HFF-Myc (cell line): ENCODE measurements at regions not wholly inside any gene's neighbourhood (a gene's known extent, or its start where the extent isn't known, plus 50 kb on each side); places are given as distances from the start of the nearest gene placed in this dataset.
"Not testable (repeated sequence)": the region's sequence is repeated elsewhere in the genome, so short reads cannot be mapped to it uniquely, and the experiment has no call there.

ENCODE experiments used
- DNase-seq: peaks from one replicate; pipeline ENCODE4 v3.0.0-alpha.2; 2011; ENCODE audit warnings: low read depth; ENCODE audit errors: extremely low read depth
- H3K4me3 ChIP-seq: replicated peaks from 2 replicates; pipeline ENCODE4 v1.5.1; 2011; ENCODE audit warnings: low read depth, mild to moderate bottlenecking, control low read depth, low read length
- CTCF ChIP-seq: IDR thresholded peaks from 2 replicates; pipeline ENCODE4 v1.5.1; 2012; ENCODE audit warnings: mild to moderate bottlenecking, low read depth, low read length, control low read depth; ENCODE audit errors: missing control alignments

DNA sequence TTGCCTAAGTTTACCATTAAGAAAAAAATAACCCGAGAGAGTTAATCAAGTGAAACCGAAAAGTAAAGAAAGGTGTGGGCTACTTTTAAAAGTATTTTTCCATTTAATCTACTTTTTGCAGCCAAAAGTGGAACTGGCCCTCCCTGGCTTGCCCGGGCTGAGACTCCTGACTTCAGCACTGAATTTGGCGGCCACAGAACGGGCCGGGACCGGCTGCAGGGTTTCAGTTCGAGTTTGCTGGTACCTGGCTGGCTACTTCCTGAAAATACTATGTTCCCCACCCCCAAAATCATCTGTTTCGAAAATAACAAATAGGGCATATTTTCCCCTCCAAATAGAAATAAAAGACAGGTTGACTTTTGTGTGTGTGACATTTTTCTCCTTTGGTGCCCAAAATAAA lies 173.4 kb upstream of the EXOC2 start:
- H3K4me3 ChIP-seq: no peak overlapping the region
- no peak for TF ChIP-seq CTCF
- DNase-seq: no peak

- no peak for DNase-seq
- H3K4me3 ChIP-seq: no peak overlapping the region
- no peak for TF ChIP-seq CTCF
These were observed 172.9 kb upstream of the EXOC2 start for GRCh38 chr6:865846-866245.

GRCh38 chr6:863831-864230 lies 170.9 kb upstream of the EXOC2 start:
- no peak overlapping the region for H3K4me3 ChIP-seq
- no peak for TF ChIP-seq CTCF
- DNase-seq: no peak

DNA sequence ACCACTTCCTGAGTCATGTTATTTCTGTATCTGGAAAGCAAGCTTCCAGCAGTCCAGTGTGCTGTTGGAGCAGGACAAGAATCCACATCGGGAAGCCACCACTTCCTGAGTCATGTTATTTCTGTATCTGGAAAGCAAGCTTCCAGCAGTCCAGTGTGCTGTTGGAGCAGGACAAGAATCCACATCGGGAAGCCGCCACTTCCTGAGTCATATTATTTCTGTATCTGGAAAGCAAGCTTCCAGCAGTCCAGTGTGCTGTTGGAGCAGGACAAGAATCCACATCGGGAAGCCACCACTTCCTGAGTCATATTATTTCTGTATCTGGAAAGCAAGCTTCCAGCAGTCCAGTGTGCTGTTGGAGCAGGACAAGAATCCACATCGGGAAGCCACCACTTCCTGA lies 170.2 kb upstream of the EXOC2 start:
- not testable (repeated sequence) for DNase-seq, H3K4me3 ChIP-seq

GRCh38 chr6:859936-860335 lies 167.0 kb upstream of the EXOC2 start:
- no peak for TF ChIP-seq CTCF
- no peak for DNase-seq

GRCh38 chr6:854406-855118 lies 161.6 kb upstream of the EXOC2 start:
- TF ChIP-seq CTCF: no peak
- peak; percentile 26 for DNase-seq
- H3K4me3 ChIP-seq: peak overlapping the region; percentile 4

More at GRCh38 chr6:859936-860335, 167.0 kb upstream of the EXOC2 start:
- H3K4me3 ChIP-seq: no peak overlapping the region

- DNase-seq, H3K4me3 ChIP-seq: not testable (repeated sequence)
These were observed 159.3 kb upstream of the EXOC2 start for GRCh38 chr6:852216-852615.

GRCh38 chr6:849075-849506 lies 156.2 kb upstream of the EXOC2 start:
- no peak for TF ChIP-seq CTCF
- no peak for DNase-seq
- H3K4me3 ChIP-seq: no peak overlapping the region
